Lower leg skin (tissue), 3 donors: ENCODE measurements at regions not wholly inside any gene's neighbourhood (a gene's known extent, or its start where the extent isn't known, plus 50 kb on each side); places are given as distances from the start of the nearest gene placed in this dataset.

ENCODE experiments used
- CTCF ChIP-seq, 3 donors: fragments of 450-650 bp; IDR thresholded peaks; one replicate each; pipeline ENCODE4 v1.5.1; 2016; ENCODE audit warnings: antibody characterized with exemption in 3 of 3, mild to moderate bottlenecking in 3 of 3, moderate library complexity in 2 of 3
- POLR2A ChIP-seq, 2 donors: fragments of 450-650 bp; IDR thresholded peaks; one replicate each; pipeline ENCODE4 v1.6.1; 2016 to 2017; ENCODE audit warnings: antibody characterized with exemption in 2 of 2, mild to moderate bottlenecking in 1 of 2, moderate library complexity in 1 of 2

GRCh38 chr10:23568996-23569395, 130.1 kb downstream of the OTUD1 start:
- no peak for TF ChIP-seq POLR2A (IDR thresholded peaks at IDR 0.05)
- no peak for TF ChIP-seq CTCF (IDR thresholded peaks at IDR 0.05)
